Pancreas (tissue), 10 donors: ENCODE measurements at regions not wholly inside any gene's neighbourhood (a gene's known extent, or its start where the extent isn't known, plus 50 kb on each side); places are given as distances from the start of the nearest gene placed in this dataset.

ENCODE experiments used
- ATAC-seq, 4 donors: fragments of 200-7000 bp; cut with Tn5 transposase; one replicate each; pipeline versions ENCODE4 v1.8.0 to v1.9.1; 2020; ENCODE audit warnings: mild to moderate bottlenecking in 4 of 4, moderate library complexity in 4 of 4
- DNase-seq, 6 donors: peaks; one replicate each; pipeline ENCODE4 v3.0.0-alpha.2; 2020
- FAIRE-seq: peaks from 2 replicates; lab custom pipeline; 2012; peaks lifted over from hg19 to GRCh38; lab: Jason Lieb, UNC
- H3K27ac ChIP-seq, 4 donors: fragments of 200-600 bp; sonication (generic); 1 replicate in 3 of 4; 2 replicates in 1 of 4; pipeline versions ENCODE4 v1.5.0 to v1.8.0; 2020
- H3K27me3 ChIP-seq, 4 donors: fragments of 200-600 bp; one replicate each; pipeline ENCODE4 v1.8.0; 2021
- H3K36me3 ChIP-seq, 3 donors: fragments of 200-600 bp; sonication (generic) in 1 of 3; one replicate each; pipeline versions ENCODE4 v1.5.0 to v1.8.0; 2020 to 2021
- H3K4me1 ChIP-seq, 3 donors: fragments of 200-600 bp; one replicate each; pipeline ENCODE4 v1.8.0; 2021
- H3K4me3 ChIP-seq, 4 donors: fragments of 200-600 bp; sonication (generic) in 2 of 4; one replicate each; pipeline versions ENCODE4 v1.5.0 to v1.8.0; 2020 to 2021
- H3K9me3 ChIP-seq, 4 donors: fragments of 200-600 bp; one replicate each; pipeline ENCODE4 v1.8.0; 2021
- WGBS, 2 donors: extraction: QIAGEN DNeasy Blood & Tissue Kit; methylation state at CpG; one replicate each; pipeline ENCODE4 v1.1.7; 2013; 5-methylcytosine and 5-hydroxymethylcytosine counted together
- intact Hi-C, 3 donors: fragments of 100-400 bp; cut with DNase I; formaldehyde crosslinking; loops; one replicate each; pipeline versions ENCODE4 v1.11.1 to v1.14.2; 2022
- TF ChIP-seq, protein P1 (sequence below), 4 donors: fragments of 200-600 bp; sonication (generic) in 3 of 4; IDR thresholded peaks; one replicate each; pipeline versions ENCODE4 v1.5.0 to v1.8.0; 2021; ENCODE audit warnings: antibody characterized with exemption in 4 of 4
- donor health status: healthy with polysubstance abuse.
- donor health status: DM: no; HTN: no; CAD: no; lungs with moderate emphysema.
- donor health status: DM: no; HTN: no; CAD: no.
- donor health status: control.
- donor health status: control.
- donor health status: Bipolar disorder and iron deficiency.
- donor health status: DM: yes; HTN: yes; CAD: no.
- donor health status: DM: no; HTN: no; CAD: no.
- donor health status: DM: no; HTN: no; CAD: no.
- donor health status: DM: yes; HTN: yes; CAD: no.

- DNase-seq (no peak), ATAC-seq (no peak), FAIRE-seq (no peak)
- TF ChIP-seq, protein P1, sequence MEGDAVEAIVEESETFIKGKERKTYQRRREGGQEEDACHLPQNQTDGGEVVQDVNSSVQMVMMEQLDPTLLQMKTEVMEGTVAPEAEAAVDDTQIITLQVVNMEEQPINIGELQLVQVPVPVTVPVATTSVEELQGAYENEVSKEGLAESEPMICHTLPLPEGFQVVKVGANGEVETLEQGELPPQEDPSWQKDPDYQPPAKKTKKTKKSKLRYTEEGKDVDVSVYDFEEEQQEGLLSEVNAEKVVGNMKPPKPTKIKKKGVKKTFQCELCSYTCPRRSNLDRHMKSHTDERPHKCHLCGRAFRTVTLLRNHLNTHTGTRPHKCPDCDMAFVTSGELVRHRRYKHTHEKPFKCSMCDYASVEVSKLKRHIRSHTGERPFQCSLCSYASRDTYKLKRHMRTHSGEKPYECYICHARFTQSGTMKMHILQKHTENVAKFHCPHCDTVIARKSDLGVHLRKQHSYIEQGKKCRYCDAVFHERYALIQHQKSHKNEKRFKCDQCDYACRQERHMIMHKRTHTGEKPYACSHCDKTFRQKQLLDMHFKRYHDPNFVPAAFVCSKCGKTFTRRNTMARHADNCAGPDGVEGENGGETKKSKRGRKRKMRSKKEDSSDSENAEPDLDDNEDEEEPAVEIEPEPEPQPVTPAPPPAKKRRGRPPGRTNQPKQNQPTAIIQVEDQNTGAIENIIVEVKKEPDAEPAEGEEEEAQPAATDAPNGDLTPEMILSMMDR (IDR thresholded peaks at IDR 0.05): no peak
- intact Hi-C loops: no loop called here
- no peak overlapping the region for H3K4me3 ChIP-seq
- H3K4me1 ChIP-seq: no peaks in the 10 kb centered on the region
- H3K27ac ChIP-seq: no peak overlapping the region
- no peaks in the 10 kb centered on the region for H3K36me3 ChIP-seq
- H3K27me3 ChIP-seq: no peaks in the 10 kb centered on the region
- H3K9me3 ChIP-seq: no peaks in the 10 kb centered on the region
Observed at GRCh38 chr6:81003894-81004293, 748.6 kb downstream of the TENT5A start.

GRCh38 chr6:81003156-81003555, 749.3 kb downstream of the TENT5A start:
- H3K4me1 ChIP-seq: no peaks in the 10 kb centered on the region
- H3K4me3 ChIP-seq: no peak overlapping the region
- no peaks in the 10 kb centered on the region for H3K9me3 ChIP-seq
- no peak overlapping the region for H3K27ac ChIP-seq
- no peak for FAIRE-seq
- no peak for DNase-seq
- WGBS, 2 donors: 44 to 49% methylated on average over 2 of the region's 2 CpGs
- no peaks in the 10 kb centered on the region for H3K36me3 ChIP-seq
- intact Hi-C loops: no loop called here
- H3K27me3 ChIP-seq: no peaks in the 10 kb centered on the region
- no peak for ATAC-seq
- TF ChIP-seq, protein P1 (IDR thresholded peaks at IDR 0.05): no peak

GRCh38 chr6:81002126-81002525, 750.4 kb downstream of the TENT5A start:
- DNase-seq: no peak
- 1 to 8% methylated on average over 1 of the region's 1 CpG for WGBS, 2 donors
- Histone ChIP-seq H3K4me1 (no peaks in the 10 kb centered on the region), H3K27me3 (no peaks in the 10 kb centered on the region), H3K4me3 (no peak overlapping the region), H3K36me3 (no peaks in the 10 kb centered on the region), H3K9me3 (no peaks in the 10 kb centered on the region), H3K27ac (no peak overlapping the region)
- intact Hi-C loops: no loop called here
- TF ChIP-seq, protein P1 (IDR thresholded peaks at IDR 0.05): no peak
- ATAC-seq: no peak
- no peak for FAIRE-seq

GRCh38 chr6:80991316-80991715, 761.2 kb downstream of the TENT5A start:
- DNase-seq (no peak), ATAC-seq (no peak), FAIRE-seq (no peak)
- TF ChIP-seq, protein P1 (IDR thresholded peaks at IDR 0.05): no peak
- no peaks in the 10 kb centered on the region for H3K9me3 ChIP-seq
- intact Hi-C loops: no loop called here
- H3K36me3 ChIP-seq: no peaks in the 10 kb centered on the region
- 46 to 48% methylated on average over 2 of the region's 2 CpGs for WGBS, 2 donors
- H3K27me3 ChIP-seq: no peaks in the 10 kb centered on the region
- H3K27ac ChIP-seq: no peak overlapping the region
- no peaks in the 10 kb centered on the region for H3K4me1 ChIP-seq
- H3K4me3 ChIP-seq: no peak overlapping the region

DNA sequence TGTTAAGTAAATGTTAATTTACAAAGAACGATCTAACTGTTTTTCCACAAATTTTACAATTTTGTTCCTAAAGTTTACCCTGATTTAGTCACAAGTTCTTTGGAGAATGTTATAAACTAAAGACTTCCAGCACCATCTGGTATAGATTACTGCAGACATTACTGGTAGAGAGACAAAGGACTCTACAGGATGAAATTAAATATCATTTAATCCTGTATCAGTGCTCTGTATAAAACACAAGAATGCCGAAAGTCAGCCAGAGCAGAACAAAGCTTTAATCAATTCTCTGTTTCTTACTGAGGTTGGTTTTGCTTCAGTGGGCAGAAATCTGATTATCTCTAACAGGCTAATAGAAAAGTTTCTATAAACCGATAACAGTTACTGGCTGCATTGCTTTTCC, 763.6 kb downstream of the TENT5A start:
- Histone ChIP-seq H3K9me3 (no peaks in the 10 kb centered on the region), H3K4me1 (no peaks in the 10 kb centered on the region), H3K27ac (no peak overlapping the region), H3K27me3 (no peaks in the 10 kb centered on the region), H3K36me3 (no peaks in the 10 kb centered on the region), H3K4me3 (no peak overlapping the region)
- TF ChIP-seq, protein P1 (IDR thresholded peaks at IDR 0.05): no peak
- no peak for FAIRE-seq
- intact Hi-C loops: no loop called here
- 71 to 85% methylated on average over 3 of the region's 3 CpGs for WGBS, 2 donors
- ATAC-seq: no peak
- DNase-seq: no peak
